T-helper 1 cell treated with Interleukin-12 subunit alpha and Interleukin-12 subunit beta and Interleukin-4 antibody, amounts not matched to agents 30 μg/mL and 1 μg/mL, for 36 hours (primary cell): ENCODE measurements at regions not wholly inside any gene's neighbourhood (a gene's known extent, or its start where the extent isn't known, plus 50 kb on each side); places are given as distances from the start of the nearest gene placed in this dataset.

ENCODE experiments used
- H3K27ac Mint-ChIP-seq: one replicate; pipeline ENCODE4 v1.8.0; 2021; ENCODE audit warnings: mild to moderate bottlenecking, mixed read lengths
- H3K27me3 Mint-ChIP-seq: one replicate; pipeline ENCODE4 v1.8.0; 2021; ENCODE audit warnings: low read depth, mixed read lengths
- H3K36me3 Mint-ChIP-seq: one replicate; pipeline ENCODE4 v1.8.0; 2021; ENCODE audit warnings: low read depth, mixed read lengths
- H3K4me1 Mint-ChIP-seq: one replicate; pipeline ENCODE4 v1.8.0; 2021; ENCODE audit warnings: low read depth, mixed read lengths
- H3K4me3 Mint-ChIP-seq: one replicate; pipeline ENCODE4 v1.8.0; 2021; ENCODE audit warnings: mild to moderate bottlenecking, moderate library complexity, mixed read lengths
- H3K9me3 Mint-ChIP-seq: one replicate; pipeline ENCODE4 v1.8.0; 2021; ENCODE audit warnings: mixed read lengths

GRCh38 chr6:169156793-169157147 lies 96.9 kb downstream of the THBS2 start:
- no peak overlapping the region for H3K27ac Mint-ChIP-seq
- H3K4me1 Mint-ChIP-seq: no peaks in the 10 kb centered on the region
- no peaks in the 10 kb centered on the region for H3K9me3 Mint-ChIP-seq
- no peaks in the 10 kb centered on the region for H3K27me3 Mint-ChIP-seq
- H3K36me3 Mint-ChIP-seq: no peaks in the 10 kb centered on the region
- H3K4me3 Mint-ChIP-seq: no peak overlapping the region

GRCh38 chr6:169156108-169156792 lies 97.4 kb downstream of the THBS2 start:
- H3K36me3 Mint-ChIP-seq: no peaks in the 10 kb centered on the region
- H3K9me3 Mint-ChIP-seq: no peaks in the 10 kb centered on the region
- no peak overlapping the region for H3K27ac Mint-ChIP-seq
- no peaks in the 10 kb centered on the region for H3K27me3 Mint-ChIP-seq
- H3K4me3 Mint-ChIP-seq: no peak overlapping the region
- H3K4me1 Mint-ChIP-seq: no peaks in the 10 kb centered on the region

DNA sequence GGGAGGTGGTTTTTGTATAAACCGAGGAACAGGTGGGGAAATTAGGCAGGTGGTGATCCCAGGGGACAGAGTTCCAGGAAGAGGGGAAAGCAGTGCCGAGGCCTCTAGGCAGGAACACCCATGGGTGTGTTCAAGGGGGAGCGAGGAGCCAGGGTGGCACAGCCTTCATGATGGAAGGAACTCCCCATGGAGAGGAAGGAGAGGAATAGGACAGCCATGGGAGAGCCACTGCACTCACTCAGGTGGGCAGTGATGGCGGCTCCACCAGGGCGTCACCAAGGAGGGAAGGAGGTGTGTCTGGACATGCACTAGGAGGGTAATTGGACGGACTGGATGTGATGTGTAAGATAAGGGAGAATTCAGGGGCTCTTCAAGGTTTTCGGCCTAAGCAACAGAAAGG lies 98.2 kb downstream of the THBS2 start:
- H3K27me3 Mint-ChIP-seq: no peaks in the 10 kb centered on the region
- no peaks in the 10 kb centered on the region for H3K36me3 Mint-ChIP-seq
- no peak overlapping the region for H3K27ac Mint-ChIP-seq
- H3K4me1 Mint-ChIP-seq: no peaks in the 10 kb centered on the region
- no peak overlapping the region for H3K4me3 Mint-ChIP-seq
- no peaks in the 10 kb centered on the region for H3K9me3 Mint-ChIP-seq

GRCh38 chr6:169153401-169153800 lies 100.2 kb downstream of the THBS2 start:
- no peaks in the 10 kb centered on the region for H3K27me3 Mint-ChIP-seq
- H3K4me3 Mint-ChIP-seq: no peak overlapping the region
- H3K27ac Mint-ChIP-seq: no peak overlapping the region

DNA sequence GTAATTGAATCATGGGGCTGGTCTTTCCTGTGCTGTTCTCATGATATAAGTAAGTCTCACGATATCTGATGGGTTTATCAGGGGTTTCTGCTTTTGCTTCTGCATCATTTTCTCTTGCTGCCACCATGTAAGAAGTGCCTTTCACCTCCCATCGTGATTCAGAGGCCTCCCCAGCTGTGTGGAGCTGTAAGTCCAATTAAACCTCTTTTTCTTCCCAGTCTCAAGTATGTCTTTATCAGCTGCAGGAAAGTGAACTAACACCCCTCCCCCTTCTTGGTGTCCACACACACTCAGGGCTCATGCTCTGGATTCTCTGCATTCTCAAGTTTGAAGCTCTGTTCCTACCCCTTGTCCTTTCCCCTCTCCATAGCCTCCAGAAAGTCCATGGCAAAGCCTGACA lies 107.1 kb downstream of the THBS2 start:
- H3K27ac Mint-ChIP-seq: no peak overlapping the region
- H3K9me3 Mint-ChIP-seq: no peaks in the 10 kb centered on the region
- no peak overlapping the region for H3K4me3 Mint-ChIP-seq
- no peaks in the 10 kb centered on the region for H3K36me3 Mint-ChIP-seq
- H3K4me1 Mint-ChIP-seq: no peaks in the 10 kb centered on the region
- no peaks in the 10 kb centered on the region for H3K27me3 Mint-ChIP-seq

More at GRCh38 chr6:169153401-169153800, 100.2 kb downstream of the THBS2 start:
- Mint-ChIP-seq H3K4me1 (no peaks in the 10 kb centered on the region), H3K9me3 (no peaks in the 10 kb centered on the region), H3K36me3 (no peaks in the 10 kb centered on the region)

GRCh38 chr6:169145991-169146501 lies 107.6 kb downstream of the THBS2 start:
- no peaks in the 10 kb centered on the region for H3K27me3 Mint-ChIP-seq
- H3K36me3 Mint-ChIP-seq: no peaks in the 10 kb centered on the region
- H3K4me1 Mint-ChIP-seq: no peaks in the 10 kb centered on the region
- H3K9me3 Mint-ChIP-seq: no peaks in the 10 kb centered on the region
- no peak overlapping the region for H3K4me3 Mint-ChIP-seq
- H3K27ac Mint-ChIP-seq: no peak overlapping the region

DNA sequence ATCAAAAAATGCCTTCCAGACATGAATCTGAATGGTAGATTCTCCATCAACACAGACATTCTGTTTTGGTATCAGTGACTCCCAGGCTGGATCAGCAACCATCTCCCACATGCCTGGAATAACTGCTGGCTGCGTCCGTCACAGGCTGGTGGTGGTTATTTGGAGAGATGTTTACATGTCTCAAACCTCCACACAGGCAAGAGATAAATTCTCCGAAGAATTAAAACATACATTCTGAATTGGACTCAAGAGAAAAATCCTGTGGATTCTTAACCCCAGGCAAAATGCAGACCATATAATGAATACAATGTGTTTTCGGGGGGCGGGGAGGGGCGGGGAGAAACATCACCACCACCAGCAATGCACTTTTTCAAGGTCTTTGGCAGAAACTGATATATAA lies 108.2 kb downstream of the THBS2 start:
- no peaks in the 10 kb centered on the region for H3K9me3 Mint-ChIP-seq
- no peaks in the 10 kb centered on the region for H3K27me3 Mint-ChIP-seq
- H3K4me3 Mint-ChIP-seq: no peak overlapping the region
- no peaks in the 10 kb centered on the region for H3K4me1 Mint-ChIP-seq
- no peaks in the 10 kb centered on the region for H3K36me3 Mint-ChIP-seq
- no peak overlapping the region for H3K27ac Mint-ChIP-seq

DNA sequence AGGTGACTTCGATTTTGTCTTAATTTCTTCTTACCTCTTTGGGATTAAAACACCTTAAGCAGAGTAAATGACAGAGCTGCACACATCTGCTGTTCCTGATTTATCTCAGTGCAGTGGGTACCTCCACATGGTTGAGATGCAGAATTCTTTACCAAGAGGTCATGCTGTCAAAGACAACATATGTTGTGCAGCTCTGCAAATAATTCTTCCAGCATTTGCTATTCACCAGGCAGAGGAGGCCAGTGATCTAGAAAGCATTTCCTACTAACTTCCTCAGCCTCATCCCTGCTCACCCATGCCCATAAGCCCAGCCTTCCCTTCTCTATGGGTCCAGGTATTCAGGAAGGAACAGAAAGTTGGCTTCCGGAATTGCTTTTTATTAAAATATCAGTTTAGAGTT lies 109.3 kb downstream of the THBS2 start:
- Mint-ChIP-seq H3K27ac (no peak overlapping the region), H3K36me3 (no peaks in the 10 kb centered on the region), H3K27me3 (no peaks in the 10 kb centered on the region), H3K9me3 (no peaks in the 10 kb centered on the region), H3K4me1 (no peaks in the 10 kb centered on the region), H3K4me3 (no peak overlapping the region)

DNA sequence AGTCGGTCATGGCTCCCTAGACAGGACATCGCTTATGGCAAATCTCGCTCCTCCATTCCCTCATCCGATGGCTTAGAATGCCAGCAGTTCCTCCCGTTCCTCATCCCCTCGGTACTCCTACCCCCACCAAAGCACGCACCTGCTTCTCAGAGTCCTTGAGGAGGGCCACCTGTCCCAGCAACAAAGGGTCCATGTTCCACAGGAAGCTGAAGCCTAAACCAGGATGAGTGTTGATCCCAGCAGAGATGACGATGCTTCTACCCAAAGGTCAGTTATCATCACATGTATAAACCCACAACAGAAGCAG lies 111.2 kb downstream of the THBS2 start:
- no peak overlapping the region for H3K4me3 Mint-ChIP-seq
- no peaks in the 10 kb centered on the region for H3K27me3 Mint-ChIP-seq
- no peaks in the 10 kb centered on the region for H3K36me3 Mint-ChIP-seq
- no peaks in the 10 kb centered on the region for H3K9me3 Mint-ChIP-seq
- H3K27ac Mint-ChIP-seq: no peak overlapping the region
- no peaks in the 10 kb centered on the region for H3K4me1 Mint-ChIP-seq

DNA sequence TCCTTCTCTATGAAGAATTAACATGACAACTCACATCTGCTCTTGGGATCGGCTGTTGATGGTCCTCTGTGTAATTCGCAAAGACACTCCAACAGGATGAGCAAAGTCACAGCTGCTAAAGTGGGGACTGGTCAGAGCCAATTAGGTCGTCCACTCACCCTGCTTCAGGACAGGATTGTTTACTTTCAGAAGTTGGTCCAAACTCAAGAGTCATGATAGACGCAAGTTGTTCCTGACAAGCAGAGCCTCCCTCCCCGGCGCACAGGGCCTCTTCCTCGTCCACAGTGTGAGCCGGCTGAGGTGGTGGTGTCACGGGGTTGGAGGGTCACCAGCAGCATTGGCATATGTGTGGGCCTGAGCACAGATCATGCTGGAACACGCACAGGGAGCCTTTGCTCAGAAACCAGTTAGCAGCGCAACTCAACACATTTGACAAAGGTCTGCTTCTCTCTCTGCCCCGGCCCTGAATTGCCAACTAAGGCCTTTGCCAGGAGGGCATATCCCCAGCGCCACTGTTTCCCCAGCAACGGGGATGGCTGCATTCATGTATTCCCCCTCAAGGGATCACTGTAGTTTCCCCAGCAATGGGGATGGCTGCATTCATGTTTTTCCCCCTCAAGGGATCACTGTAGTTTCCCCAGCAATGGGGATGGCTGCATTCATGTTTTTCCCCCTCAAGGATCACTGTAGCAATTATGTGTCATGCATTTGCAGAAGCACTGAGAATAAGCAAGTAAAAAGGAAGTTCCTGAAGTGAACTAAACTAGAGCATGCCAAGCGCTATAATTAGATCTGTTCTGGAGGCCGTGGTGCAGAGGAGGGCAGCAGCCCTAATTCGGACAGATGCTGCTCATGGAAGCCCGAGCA lies 111.7 kb downstream of the THBS2 start:
- H3K4me1 Mint-ChIP-seq: no peaks in the 10 kb centered on the region
- no peaks in the 10 kb centered on the region for H3K36me3 Mint-ChIP-seq
- H3K9me3 Mint-ChIP-seq: no peaks in the 10 kb centered on the region
- H3K27me3 Mint-ChIP-seq: no peaks in the 10 kb centered on the region
- H3K27ac Mint-ChIP-seq: no peak overlapping the region
- H3K4me3 Mint-ChIP-seq: no peak overlapping the region

GRCh38 chr6:169140986-169141495 lies 112.6 kb downstream of the THBS2 start:
- Mint-ChIP-seq H3K4me1 (no peaks in the 10 kb centered on the region), H3K4me3 (no peak overlapping the region), H3K9me3 (no peaks in the 10 kb centered on the region), H3K27ac (no peak overlapping the region), H3K27me3 (no peaks in the 10 kb centered on the region), H3K36me3 (no peaks in the 10 kb centered on the region)

GRCh38 chr6:169139179-169139971 lies 114.3 kb downstream of the THBS2 start:
- no peak overlapping the region for H3K4me3 Mint-ChIP-seq
- H3K27ac Mint-ChIP-seq: no peak overlapping the region
- H3K4me1 Mint-ChIP-seq: no peaks in the 10 kb centered on the region
- no peaks in the 10 kb centered on the region for H3K9me3 Mint-ChIP-seq
- no peaks in the 10 kb centered on the region for H3K27me3 Mint-ChIP-seq
- no peaks in the 10 kb centered on the region for H3K36me3 Mint-ChIP-seq

- Mint-ChIP-seq H3K27me3 (no peaks in the 10 kb centered on the region), H3K4me1 (no peaks in the 10 kb centered on the region), H3K36me3 (no peaks in the 10 kb centered on the region), H3K27ac (no peak overlapping the region), H3K9me3 (no peaks in the 10 kb centered on the region), H3K4me3 (no peak overlapping the region)
Observed at GRCh38 chr6:169132352-169132940, 121.2 kb downstream of the THBS2 start.

DNA sequence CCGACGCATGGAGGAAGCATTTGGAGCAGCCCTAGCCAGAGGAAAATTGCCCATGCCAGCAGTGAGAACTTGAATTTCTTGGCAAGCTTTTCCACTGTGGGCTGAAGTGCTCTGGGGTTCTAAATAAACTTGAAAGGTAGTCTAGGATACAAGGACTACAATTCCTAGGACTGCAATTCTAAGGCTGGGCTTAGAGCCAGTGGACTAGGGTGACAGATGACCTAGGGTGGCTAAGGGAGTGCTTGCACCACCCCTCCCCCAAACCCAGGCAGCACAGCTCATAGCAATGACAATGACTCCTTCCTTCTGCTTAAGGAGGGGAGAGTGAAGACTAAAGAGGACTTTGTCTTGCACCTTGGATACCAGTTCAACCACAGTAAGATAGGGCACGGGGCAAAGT lies 122.3 kb downstream of the THBS2 start:
- Mint-ChIP-seq H3K27me3 (no peaks in the 10 kb centered on the region), H3K27ac (no peak overlapping the region), H3K9me3 (no peaks in the 10 kb centered on the region), H3K4me3 (no peak overlapping the region), H3K4me1 (no peaks in the 10 kb centered on the region), H3K36me3 (no peaks in the 10 kb centered on the region)
